Skeletal muscle satellite cell (primary cell): ENCODE measurements at regions not wholly inside any gene's neighbourhood (a gene's known extent, or its start where the extent isn't known, plus 50 kb on each side); places are given as distances from the start of the nearest gene placed in this dataset.

Source experiments
- H3K27me3 ChIP-seq: 2 replicates; pipeline ENCODE4 v1.7.0; 2013; ENCODE audit warnings: low read length; ENCODE audit not compliant: control insufficient read depth, insufficient read depth
- H3K36me3 ChIP-seq: 2 replicates; pipeline ENCODE4 v1.7.0; 2013; ENCODE audit warnings: mild to moderate bottlenecking, control low read depth, low read length; ENCODE audit not compliant: insufficient read depth
- H3K4me1 ChIP-seq: 2 replicates; pipeline ENCODE4 v1.7.0; 2013; ENCODE audit warnings: low read length; ENCODE audit not compliant: control insufficient read depth, insufficient read depth
- H3K4me2 ChIP-seq: 2 replicates; pipeline ENCODE4 v1.7.0; 2013; ENCODE audit warnings: mild to moderate bottlenecking, low read length
- H3K4me3 ChIP-seq: 2 replicates; pipeline ENCODE4 v1.7.0; 2013; ENCODE audit warnings: low read length
- H3K9ac ChIP-seq: 2 replicates; pipeline ENCODE4 v1.7.0; 2013; ENCODE audit warnings: mild to moderate bottlenecking, low read depth, low read length, moderate library complexity
- H3K9me3 ChIP-seq: replicated peaks from 2 replicates; pipeline ENCODE4 v1.7.0; 2013; ENCODE audit warnings: mild to moderate bottlenecking, control low read depth, low read length

DNA sequence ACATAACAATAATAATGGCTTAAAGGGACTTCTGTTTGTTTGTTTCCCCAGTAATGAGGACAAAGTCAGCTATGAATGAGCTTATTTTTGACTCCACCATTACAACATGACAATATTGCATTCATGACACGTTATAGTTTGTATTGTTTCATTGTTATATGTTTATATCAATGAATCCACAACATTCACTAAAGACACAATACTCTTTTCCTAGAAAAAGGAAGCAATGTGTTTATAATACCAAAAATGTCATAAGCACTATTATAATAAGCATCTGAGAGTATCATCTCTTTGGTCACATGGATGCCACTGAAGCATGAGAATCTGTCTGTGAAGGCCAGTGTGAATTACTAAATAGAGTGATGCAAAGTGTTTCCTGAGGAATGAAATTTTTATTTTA is 1026.9 kb upstream of the C9orf72 start:
- H3K4me2 ChIP-seq: no peak overlapping the region
- no peak overlapping the region for H3K4me3 ChIP-seq
- H3K9me3 ChIP-seq: no peaks in the 10 kb centered on the region
- H3K27me3 ChIP-seq: no peaks in the 10 kb centered on the region
- no peak overlapping the region for H3K9ac ChIP-seq
- no peaks in the 10 kb centered on the region for H3K36me3 ChIP-seq
- no peaks in the 10 kb centered on the region for H3K4me1 ChIP-seq

DNA sequence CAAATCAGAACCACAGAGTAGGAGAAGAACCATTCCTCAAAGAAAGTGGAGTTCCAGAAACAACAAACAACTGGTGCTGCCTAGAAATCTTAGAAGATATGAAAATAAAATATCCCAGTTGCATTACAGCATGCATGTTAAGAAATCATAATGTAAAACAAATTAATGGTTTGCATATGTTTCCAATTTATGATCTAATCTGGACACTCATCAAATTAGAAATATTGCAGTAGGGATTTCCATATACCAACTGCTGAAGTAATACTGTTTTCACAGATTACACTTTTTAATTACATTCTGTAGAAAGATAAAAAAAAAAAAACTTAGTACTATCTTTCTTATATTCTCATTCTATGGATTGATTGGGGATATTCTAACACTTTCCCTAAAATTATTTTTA is 1034.6 kb upstream of the C9orf72 start:
- no peaks in the 10 kb centered on the region for H3K27me3 ChIP-seq
- no peaks in the 10 kb centered on the region for H3K9me3 ChIP-seq
- H3K9ac ChIP-seq: no peak overlapping the region
- no peak overlapping the region for H3K4me2 ChIP-seq
- H3K36me3 ChIP-seq: no peaks in the 10 kb centered on the region
- no peaks in the 10 kb centered on the region for H3K4me1 ChIP-seq
- H3K4me3 ChIP-seq: no peak overlapping the region

DNA sequence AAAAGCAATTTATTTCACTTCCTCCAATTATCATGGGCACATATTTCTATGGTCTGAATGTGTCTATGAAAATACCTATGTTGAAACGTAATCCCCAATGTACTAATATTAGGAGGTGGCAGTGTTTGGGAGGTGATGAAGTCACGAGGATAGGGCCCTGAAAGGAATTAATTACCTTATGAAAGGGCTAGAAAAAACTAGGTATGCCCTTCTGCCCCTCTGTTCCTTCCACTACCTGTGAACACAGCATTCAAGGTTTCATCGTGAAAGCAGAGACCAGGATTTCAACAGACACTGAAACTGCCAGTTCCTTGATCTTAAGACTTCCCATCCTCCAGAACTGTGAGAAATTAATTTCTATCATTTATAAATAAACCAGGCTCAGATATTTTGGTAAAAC is 1037.1 kb upstream of the C9orf72 start:
- Histone ChIP-seq H3K4me3 (no peak overlapping the region), H3K9me3 (no peaks in the 10 kb centered on the region), H3K36me3 (no peaks in the 10 kb centered on the region), H3K4me1 (no peaks in the 10 kb centered on the region), H3K9ac (no peak overlapping the region), H3K4me2 (no peak overlapping the region), H3K27me3 (no peaks in the 10 kb centered on the region)

DNA sequence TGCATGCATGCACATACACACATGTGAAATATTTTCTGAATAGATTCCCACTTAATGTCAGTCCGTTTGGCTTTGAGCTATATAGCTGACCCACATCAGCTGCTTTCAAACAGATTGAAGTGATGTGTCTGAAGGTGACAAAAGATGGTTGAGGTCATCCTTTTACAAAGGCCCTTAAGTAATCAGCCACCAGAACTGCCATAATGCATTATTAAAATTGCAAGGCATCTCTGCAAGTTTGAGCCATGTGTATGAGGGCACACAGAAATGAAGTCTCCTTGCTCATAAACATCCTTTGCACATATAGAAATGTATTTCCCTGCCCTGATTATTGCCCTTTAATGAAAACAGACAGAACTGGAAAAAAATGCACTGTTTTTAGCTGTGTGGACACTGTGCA is 1043.0 kb upstream of the C9orf72 start:
- no peaks in the 10 kb centered on the region for H3K36me3 ChIP-seq
- no peaks in the 10 kb centered on the region for H3K4me1 ChIP-seq

DNA sequence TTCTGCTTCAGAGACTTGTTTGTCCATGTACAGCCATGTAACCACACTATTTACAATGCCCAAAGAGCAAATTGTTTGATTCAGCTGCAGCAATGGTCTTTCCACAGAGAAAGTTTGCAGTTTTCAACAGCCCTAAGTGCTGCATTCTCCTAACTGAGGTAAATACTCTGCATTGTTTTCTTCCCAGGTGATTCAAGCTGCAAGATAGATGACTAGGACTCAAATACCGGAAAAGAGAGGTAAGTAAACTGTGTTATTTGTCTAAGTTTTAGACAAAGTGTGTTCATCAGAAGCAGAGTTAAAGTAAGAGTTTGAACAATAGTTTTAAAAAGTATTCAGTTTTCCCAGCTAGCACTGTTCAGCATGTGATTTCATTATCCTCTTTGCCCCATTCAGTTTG is 1046.7 kb upstream of the C9orf72 start:
- H3K4me3 ChIP-seq: no peak overlapping the region
- no peak overlapping the region for H3K4me2 ChIP-seq
- no peak overlapping the region for H3K9ac ChIP-seq
- H3K4me1 ChIP-seq: no peaks in the 10 kb centered on the region
- no peaks in the 10 kb centered on the region for H3K36me3 ChIP-seq
- no peaks in the 10 kb centered on the region for H3K9me3 ChIP-seq
- no peaks in the 10 kb centered on the region for H3K27me3 ChIP-seq

More for the DNA sequence above, 1043.0 kb upstream of the C9orf72 start:
- no peaks in the 10 kb centered on the region for H3K9me3 ChIP-seq
- no peak overlapping the region for H3K9ac ChIP-seq
- H3K4me3 ChIP-seq: no peak overlapping the region
- no peak overlapping the region for H3K4me2 ChIP-seq
- H3K27me3 ChIP-seq: no peaks in the 10 kb centered on the region

DNA sequence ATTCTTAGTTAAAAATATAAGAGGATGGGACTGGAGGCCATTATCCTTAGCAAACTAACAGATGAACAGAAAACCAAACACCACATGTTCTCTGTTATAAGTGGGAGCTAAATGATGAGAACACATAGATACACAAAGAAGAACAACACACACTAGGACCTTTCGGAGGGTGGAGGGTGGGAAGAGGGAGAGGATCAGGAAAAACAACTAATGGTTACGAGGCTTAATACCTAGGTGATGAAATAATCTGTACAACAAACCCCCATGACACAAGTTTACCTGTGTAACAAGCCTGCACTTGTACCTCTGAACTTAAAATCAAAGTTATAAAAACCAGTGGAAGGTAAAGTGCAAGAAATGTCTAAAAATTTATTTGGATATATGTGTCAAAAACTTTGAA is 1047.4 kb upstream of the C9orf72 start:
- Histone ChIP-seq H3K9ac (no peak overlapping the region), H3K27me3 (no peaks in the 10 kb centered on the region), H3K9me3 (no peaks in the 10 kb centered on the region), H3K4me2 (no peak overlapping the region), H3K4me1 (no peaks in the 10 kb centered on the region), H3K36me3 (no peaks in the 10 kb centered on the region), H3K4me3 (no peak overlapping the region)

DNA sequence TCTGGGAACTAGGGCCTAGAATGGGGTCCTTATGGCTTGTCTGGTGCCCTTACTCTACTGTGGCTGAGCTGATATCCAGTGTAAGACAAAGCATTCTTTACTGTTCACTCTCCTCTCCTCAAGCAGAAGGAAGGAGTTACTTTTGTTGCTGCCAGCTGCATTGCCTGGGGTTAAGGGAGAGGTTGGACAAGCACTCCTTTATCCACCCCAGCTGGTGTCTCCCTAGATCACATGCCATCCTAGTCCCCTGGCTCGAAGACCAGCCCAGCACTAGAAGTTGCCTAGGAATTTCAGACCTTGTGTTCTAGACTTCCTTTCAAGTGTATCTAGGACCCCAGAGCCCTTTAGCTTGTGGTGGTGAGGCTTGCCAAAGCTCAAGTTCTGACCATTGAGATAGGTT is 1051.5 kb upstream of the C9orf72 start:
- Histone ChIP-seq H3K4me1 (no peaks in the 10 kb centered on the region), H3K36me3 (no peaks in the 10 kb centered on the region), H3K4me2 (no peak overlapping the region), H3K9ac (no peak overlapping the region), H3K4me3 (no peak overlapping the region), H3K9me3 (no peaks in the 10 kb centered on the region), H3K27me3 (no peaks in the 10 kb centered on the region)

DNA sequence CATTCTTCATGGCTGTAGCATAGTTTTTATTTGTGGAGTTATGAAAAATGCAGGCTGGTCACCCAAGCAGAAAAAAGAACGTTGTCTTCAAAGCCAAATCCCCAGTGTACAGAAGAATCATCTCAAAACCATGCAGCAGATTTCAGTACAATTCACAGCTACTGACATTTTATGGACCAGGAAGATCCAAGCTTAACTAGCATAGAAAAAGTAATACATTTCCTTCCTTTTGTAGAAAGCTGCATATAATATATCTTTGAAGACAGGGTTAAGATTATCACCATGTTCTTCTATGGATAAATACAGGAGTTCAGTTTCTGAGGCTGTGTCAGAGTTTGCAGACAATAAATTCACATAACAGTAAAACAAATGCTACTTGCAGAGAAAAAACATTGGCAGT is 1054.8 kb upstream of the C9orf72 start:
- H3K4me2 ChIP-seq: no peak overlapping the region
- no peaks in the 10 kb centered on the region for H3K36me3 ChIP-seq
- H3K4me1 ChIP-seq: no peaks in the 10 kb centered on the region
- no peak overlapping the region for H3K9ac ChIP-seq
- H3K27me3 ChIP-seq: no peaks in the 10 kb centered on the region
- no peaks in the 10 kb centered on the region for H3K9me3 ChIP-seq
- no peak overlapping the region for H3K4me3 ChIP-seq

DNA sequence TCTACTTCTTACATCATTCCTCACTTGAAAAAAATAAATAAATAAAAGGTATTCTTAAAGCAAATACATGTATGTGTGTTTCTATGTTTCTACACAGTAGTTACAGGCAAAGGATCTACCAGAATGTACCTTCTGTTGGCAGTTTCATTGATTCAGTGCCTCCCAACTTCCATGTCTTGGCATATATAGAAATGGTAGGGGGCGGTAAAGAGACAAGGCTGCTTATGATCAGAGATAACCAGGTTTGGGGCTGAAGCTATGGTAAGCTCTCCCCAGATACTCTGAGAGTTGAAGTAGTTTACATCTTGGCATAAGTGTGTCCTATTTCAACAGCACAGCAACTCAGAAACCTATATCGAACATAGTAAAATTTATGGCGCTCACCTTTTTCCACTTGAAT is 1075.4 kb upstream of the C9orf72 start:
- Histone ChIP-seq H3K4me1 (no peaks in the 10 kb centered on the region), H3K9ac (no peak overlapping the region), H3K4me2 (no peak overlapping the region), H3K4me3 (no peak overlapping the region), H3K27me3 (no peaks in the 10 kb centered on the region), H3K9me3 (peaks cover 8% of the 10 kb centered on the region), H3K36me3 (no peaks in the 10 kb centered on the region)

DNA sequence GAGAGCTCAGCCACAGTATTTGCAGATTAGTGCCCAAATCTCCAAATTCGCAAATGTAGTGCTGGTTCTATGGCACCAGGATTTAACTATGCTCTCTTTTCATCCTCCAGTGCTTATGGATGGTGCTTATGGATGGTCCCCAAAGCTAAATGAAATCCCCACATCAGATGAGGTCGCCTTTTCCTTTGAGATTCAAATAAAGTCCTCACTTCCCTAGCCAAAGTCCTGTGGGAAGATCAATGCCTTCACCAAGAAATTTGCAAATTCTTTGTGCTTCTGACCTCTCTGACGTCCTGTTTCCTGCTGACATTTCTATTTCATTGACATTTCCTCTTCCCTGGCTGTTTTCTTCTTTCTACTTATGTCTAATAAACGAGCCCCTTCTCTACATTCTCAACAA is 1077.0 kb upstream of the C9orf72 start:
- H3K9me3 ChIP-seq: peaks cover 8% of the 10 kb centered on the region
- no peak overlapping the region for H3K4me2 ChIP-seq

DNA sequence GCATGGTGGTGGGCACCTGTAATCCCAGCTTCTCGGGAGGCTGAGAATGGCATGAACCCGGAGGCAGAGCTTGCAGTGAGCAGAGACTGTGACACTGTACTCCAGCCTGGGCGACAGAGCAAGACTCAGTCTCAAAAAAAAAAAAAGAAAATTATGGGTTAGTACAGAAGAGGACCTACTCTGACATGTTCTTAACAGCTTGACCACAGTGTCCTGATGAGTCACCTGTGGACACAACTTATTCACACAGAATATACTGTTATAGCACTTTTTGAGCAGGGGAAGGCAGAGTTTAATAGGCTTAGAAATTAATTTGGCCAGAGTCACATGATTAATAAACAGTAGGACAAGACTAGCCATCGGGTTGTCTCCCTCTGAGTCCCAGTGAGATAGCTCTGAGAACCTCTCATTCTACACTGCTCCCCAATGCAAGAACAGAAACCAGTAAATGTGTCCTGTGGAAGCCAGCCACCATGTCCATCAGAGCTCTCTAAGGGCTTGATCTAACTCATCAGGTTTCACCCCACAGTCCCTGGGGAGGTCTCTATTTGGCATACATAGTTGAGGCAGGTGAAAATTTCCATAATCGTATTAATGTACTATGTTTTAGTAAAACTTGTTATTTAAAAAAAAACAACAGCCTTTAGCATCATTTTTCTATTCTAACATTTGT is 1077.9 kb upstream of the C9orf72 start:
- no peak overlapping the region for H3K4me2 ChIP-seq
- peaks cover 6% of the 10 kb centered on the region for H3K9me3 ChIP-seq
- no peaks in the 10 kb centered on the region for H3K36me3 ChIP-seq
- H3K27me3 ChIP-seq: no peaks in the 10 kb centered on the region
- no peak overlapping the region for H3K9ac ChIP-seq
- no peak overlapping the region for H3K4me3 ChIP-seq
- H3K4me1 ChIP-seq: no peaks in the 10 kb centered on the region

More for the DNA sequence above, 1077.0 kb upstream of the C9orf72 start:
- Histone ChIP-seq H3K36me3 (no peaks in the 10 kb centered on the region), H3K9ac (no peak overlapping the region), H3K4me1 (no peaks in the 10 kb centered on the region), H3K4me3 (no peak overlapping the region), H3K27me3 (no peaks in the 10 kb centered on the region)

DNA sequence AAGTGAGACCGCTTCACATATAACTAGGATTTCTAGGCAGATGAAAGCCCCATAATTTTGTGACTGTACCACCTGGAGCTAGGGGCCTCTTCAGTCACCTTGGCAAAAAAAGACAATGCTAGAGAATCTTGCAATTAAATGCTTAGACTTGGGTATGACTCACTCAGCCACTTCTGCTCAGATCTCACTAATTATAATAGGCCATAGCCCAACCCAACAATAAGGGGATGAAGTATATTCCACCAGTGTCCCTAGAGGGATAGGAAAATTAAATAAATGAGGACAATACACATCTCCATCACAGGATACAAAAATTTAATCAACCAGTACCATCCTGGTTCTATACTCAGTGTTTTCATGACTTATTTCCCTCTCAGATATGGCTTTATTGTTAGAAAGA is 1079.9 kb upstream of the C9orf72 start:
- H3K4me3 ChIP-seq: no peak overlapping the region
- no peak overlapping the region for H3K4me2 ChIP-seq
- no peaks in the 10 kb centered on the region for H3K36me3 ChIP-seq
- peaks cover 3% of the 10 kb centered on the region for H3K9me3 ChIP-seq
- no peak overlapping the region for H3K9ac ChIP-seq
- no peaks in the 10 kb centered on the region for H3K27me3 ChIP-seq
- H3K4me1 ChIP-seq: no peaks in the 10 kb centered on the region
